Fibroblast of upper back skin (primary cell): ENCODE measurements at regions not wholly inside any gene's neighbourhood (a gene's known extent, or its start where the extent isn't known, plus 50 kb on each side); places are given as distances from the start of the nearest gene placed in this dataset.

Experiments
- DNase-seq: peaks from one replicate; pipeline ENCODE4 v3.0.0-alpha.2; 2013

DNA sequence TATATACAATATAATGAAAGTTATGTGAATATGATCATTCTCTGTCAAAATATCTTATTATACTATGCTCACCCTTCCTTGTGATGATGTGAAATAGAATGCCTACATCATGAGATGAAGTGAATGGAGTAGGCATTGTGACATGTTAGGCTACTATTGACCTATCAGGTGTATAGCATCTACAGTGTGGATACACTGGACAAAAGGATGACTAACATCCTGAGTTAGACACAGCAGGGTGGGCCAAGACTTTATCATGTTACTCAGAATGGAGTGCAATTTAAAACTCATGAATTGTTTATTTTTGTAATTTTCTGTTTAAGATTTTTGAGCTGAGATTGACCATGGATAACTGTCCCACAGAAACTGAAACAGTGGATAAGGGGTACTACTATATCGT is 53.4 kb upstream of the NAV3 start:
- DNase-seq, result no peak

GRCh38 chr12:77774761-77775160 is 55.9 kb upstream of the NAV3 start:
- DNase-seq, result no peak

DNA sequence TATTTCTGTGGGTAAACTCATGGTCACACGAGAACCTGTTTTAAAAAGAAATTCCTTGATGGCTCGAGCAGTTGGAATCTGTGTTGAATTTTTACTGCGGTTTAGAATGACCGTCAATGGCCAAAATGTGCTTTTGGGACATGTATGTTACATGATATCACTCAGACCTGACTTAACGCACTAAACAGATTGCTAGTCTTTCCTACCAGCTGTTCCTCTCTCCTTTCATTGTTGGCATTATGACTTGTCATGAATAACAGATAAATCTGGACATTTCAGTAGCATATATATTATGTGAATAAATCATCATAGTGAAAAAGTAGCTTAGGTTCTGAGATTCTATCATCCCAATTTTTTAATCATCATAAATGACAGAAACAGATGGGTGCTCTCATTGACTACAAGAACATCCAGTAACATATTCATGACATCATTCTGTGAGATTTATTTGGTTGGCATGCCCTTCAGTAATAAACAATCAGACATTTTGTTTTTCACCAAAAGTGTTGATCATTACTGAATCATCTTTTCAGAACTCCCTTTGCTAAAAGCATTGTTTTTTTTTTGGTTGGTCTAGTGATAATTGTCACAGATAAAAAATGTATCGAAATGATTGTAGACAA is 57.9 kb upstream of the NAV3 start:
- DNase-seq, result peak; percentile 26

- no peak for DNase-seq
These were observed 62.1 kb upstream of the NAV3 start for GRCh38 chr12:77768558-77768957.

- no peak for DNase-seq
These were observed 62.8 kb upstream of the NAV3 start for GRCh38 chr12:77767756-77768343.

DNA sequence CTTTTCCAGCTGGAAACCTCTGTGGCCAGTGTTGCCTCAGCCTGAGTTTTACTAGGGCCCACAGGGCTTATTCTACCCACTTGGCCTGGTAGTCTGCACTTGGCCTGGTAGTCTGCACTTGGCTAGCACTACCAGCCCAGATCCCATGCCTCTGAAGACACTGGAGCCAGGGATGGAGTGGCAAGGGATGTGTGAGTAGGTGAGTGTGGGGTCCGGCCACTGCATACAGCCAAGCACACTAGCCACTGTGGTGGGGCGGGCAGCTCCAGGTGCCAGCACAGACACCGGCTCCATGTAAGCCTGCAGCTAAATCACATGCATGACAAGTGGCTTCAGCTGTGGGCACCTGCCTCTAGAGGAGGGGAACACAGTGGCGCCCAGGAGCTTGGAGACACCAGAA is 63.4 kb upstream of the NAV3 start:
- no peak for DNase-seq

DNA sequence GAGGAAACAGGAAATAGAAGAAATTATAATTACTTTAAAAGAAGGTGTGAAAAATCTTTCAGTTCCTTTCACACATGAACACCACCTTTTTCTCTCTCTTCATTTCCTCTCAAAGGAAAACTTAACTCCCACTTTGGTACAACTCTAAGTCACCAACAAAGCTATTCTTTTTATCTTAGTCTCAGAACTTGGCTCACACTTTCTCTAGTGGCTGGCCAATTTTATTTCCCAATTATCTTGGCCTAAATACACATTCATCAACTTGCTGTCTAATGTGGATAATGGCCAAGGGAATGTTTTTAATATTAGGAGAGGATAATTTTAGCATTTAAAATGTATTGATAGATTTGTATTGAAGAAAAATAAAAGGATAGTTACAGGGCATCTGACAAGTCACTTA is 64.5 kb upstream of the NAV3 start:
- no peak for DNase-seq

DNA sequence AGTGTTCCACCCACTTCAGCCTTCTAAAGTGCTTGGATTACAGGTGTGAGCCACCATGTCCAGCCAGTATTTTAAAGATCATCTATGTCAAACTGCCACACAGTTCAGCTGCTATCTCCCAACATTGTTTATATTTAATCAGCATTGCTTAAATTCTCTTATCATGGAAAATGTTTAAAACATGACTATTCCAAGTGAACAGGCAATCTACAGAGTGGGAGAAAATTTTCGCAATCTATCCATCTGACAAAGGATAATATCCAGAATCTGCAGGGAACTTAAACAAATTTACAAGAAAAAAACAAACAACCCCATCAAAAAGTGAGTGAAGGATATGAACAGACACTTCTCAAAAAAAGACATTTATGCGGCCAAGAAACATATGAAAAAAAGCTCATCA is 69.4 kb upstream of the NAV3 start:
- no peak for DNase-seq

DNA sequence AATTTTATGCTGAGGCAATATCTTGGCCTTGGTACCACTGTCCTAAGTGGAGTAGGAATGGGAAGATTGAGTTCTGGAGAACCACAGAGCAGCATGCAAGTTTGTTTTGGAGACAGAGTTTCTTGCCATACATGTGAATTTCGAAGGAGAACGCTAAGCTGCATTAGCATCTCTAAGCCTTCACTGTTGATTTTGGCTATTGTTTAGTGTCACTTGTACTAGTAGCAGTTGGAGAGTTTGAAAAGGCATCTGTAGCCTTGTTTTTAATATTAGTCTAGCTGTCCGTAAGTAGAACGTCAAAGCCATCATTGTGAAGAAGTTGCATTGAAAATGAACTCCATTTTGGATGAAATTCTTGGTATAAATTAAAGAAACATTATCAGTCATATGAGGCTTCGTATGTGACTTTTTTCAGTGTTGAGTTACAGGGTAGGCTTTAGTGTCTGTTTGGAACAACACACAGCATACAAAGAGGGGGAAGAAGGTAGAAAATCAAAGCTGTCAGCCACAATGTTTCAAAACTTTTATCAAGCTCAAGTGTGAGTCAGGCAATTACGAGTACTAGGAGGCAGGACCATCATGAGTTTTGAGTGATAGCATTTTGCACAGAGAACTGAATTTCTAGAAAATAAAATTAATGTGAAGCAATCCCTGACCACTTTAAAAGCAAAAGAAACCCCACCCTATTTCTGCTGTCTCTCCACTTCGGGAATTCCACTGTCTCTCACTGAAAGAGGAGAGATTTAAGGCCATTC is 70.2 kb upstream of the NAV3 start:
- DNase-seq, result no peak

- no peak for DNase-seq
These were observed 76.6 kb upstream of the NAV3 start for GRCh38 chr12:77754086-77754485.

- peak; percentile 74 for DNase-seq
These were observed 78.8 kb upstream of the NAV3 start for GRCh38 chr12:77751939-77752338.

- DNase-seq, result peak; percentile 18
These were observed 84.6 kb upstream of the NAV3 start for GRCh38 chr12:77746096-77746495.

GRCh38 chr12:77745624-77746023 is 85.1 kb upstream of the NAV3 start:
- no peak for DNase-seq

- no peak for DNase-seq
These were observed 88.1 kb upstream of the NAV3 start for GRCh38 chr12:77742631-77743030.

GRCh38 chr12:77741974-77742517 is 88.6 kb upstream of the NAV3 start:
- no peak for DNase-seq

- no peak for DNase-seq
These were observed 94.3 kb upstream of the NAV3 start for GRCh38 chr12:77736219-77736965.

GRCh38 chr12:77734214-77734883 is 96.3 kb upstream of the NAV3 start:
- DNase-seq, result peak; percentile 74

DNA sequence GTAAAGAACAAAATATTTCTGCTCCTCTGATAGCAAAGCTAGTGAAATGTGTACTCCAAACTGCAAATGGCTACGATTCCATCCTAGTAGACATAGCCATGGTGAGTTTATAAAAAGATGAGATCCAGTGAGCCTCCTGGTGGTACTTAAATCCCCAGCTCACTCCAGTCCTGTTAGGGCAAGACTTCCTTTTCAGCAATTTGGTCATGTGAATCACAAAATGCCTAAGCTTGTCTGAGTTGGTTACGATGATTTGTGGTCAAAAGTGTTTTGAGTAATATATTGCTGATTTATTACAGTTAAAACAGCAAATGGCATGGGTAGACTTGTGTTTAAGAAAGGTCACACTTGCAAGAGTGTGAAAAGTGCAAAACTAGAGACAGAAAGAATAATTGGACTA is 102.7 kb upstream of the NAV3 start:
- peak; percentile 37 for DNase-seq

DNA sequence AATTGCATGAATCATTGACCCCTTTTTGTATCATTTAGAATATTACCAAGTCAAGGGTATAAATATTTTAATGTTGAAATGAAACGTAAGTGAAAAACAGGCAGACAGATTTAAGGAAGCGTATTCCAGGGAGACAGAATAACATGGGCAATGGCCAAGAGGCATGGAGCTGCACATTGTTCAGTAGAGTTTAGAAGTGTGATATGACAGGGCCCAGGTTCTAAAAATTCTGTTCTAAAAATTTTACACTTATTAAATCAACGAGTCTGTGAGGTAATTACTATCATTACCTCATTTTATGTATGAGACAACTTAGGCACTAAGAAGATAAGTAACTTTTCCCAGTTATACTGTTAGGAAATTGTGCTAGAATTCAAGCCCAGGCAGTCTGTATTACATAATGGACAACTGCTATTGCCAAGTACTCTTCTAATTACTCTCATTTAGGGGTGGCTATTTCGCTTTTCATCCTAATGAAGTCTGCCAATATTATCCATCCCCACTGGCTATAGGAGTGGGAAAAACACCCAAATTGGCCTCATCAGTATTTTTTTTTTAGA is 103.2 kb upstream of the NAV3 start:
- DNase-seq, result no peak

DNA sequence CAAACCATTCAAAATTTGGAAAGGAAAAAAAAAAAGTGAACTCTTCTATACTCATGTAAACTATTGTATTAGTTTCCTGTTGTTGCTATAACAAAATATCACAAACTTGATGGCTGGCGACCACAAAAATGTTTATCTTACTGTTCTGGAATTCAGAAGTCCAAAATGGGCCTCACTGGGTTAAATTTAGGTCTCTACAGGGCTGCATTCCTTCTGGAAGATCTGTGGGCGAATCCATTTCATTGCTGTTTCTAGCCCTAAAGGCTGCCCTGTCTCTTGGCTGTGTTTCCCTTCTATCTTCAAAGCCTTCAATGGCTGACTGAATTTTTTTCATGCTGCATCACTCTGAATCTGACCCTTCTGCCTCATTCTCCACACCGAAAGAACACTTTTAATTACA is 105.1 kb upstream of the NAV3 start:
- DNase-seq, result peak; percentile 83

- DNase-seq, result peak; percentile 62
These were observed 106.2 kb upstream of the NAV3 start for GRCh38 chr12:77724367-77724957.

DNA sequence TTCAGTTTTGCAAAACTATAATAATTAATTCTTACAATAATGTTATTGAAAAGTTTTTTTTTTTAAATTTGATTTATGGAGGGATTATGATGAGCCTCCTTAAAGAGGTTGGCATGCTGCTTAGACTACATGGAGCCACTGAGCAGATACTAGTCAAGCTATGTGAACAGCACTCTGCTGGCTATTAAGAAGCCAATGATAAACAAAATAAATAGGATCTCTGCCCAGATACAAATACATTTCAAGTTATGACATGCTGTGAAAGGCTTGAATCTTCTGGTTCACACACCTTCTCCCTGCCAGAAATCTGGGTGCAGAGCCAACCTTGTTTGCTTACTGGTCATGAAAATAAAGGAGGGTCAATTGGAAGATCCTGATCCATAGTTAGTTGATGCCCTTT is 107.4 kb upstream of the NAV3 start:
- no peak for DNase-seq
